IMR-90 (cell line): ENCODE measurements at regions not wholly inside any gene's neighbourhood (a gene's known extent, or its start where the extent isn't known, plus 50 kb on each side); places are given as distances from the start of the nearest gene placed in this dataset.

Experiments
- BHLHE40 ChIP-seq: fragments of 150-350 bp; IDR thresholded peaks from 2 replicates; pipeline ENCODE4 v1.6.1; 2016; ENCODE audit warnings: mild to moderate bottlenecking, low read depth, low read length
- CEBPB ChIP-seq: IDR thresholded peaks from 2 replicates; pipeline ENCODE4 v1.6.1; 2012; ENCODE audit warnings: low read depth, low read length, improper control_type of control experiment
- CTCF ChIP-seq: conservative IDR thresholded peaks from 2 replicates; pipeline ENCODE4 v1.5.1; 2012; ENCODE audit warnings: mild to moderate bottlenecking, low read depth, low read length, improper control_type of control experiment
- ELK1 ChIP-seq: fragments of 150-350 bp; IDR thresholded peaks from 2 replicates; pipeline ENCODE4 v1.6.1; 2016; ENCODE audit warnings: low read depth, mild to moderate bottlenecking, low read length, moderate library complexity, borderline replicate concordance
- FOS ChIP-seq: fragments of 150-350 bp; IDR thresholded peaks from 2 replicates; pipeline ENCODE4 v1.6.1; 2016; ENCODE audit warnings: low read depth, low read length
- MAZ ChIP-seq: IDR thresholded peaks from 2 replicates; pipeline ENCODE4 v1.6.1; 2012; ENCODE audit warnings: low read depth, mild to moderate bottlenecking, low read length, improper control_type of control experiment, moderate library complexity, borderline replicate concordance
- MXI1 ChIP-seq: IDR thresholded peaks from 2 replicates; pipeline ENCODE4 v1.6.1; 2012; ENCODE audit warnings: low read depth, mild to moderate bottlenecking, low read length, moderate library complexity, borderline replicate concordance
- POLR2A ChIP-seq: IDR thresholded peaks from 2 replicates; pipeline ENCODE4 v1.6.1; 2012; ENCODE audit warnings: mild to moderate bottlenecking, low read depth, low read length
- RAD21 ChIP-seq: IDR thresholded peaks from 2 replicates; pipeline ENCODE4 v1.6.1; 2012; ENCODE audit warnings: low read length, improper control_type of control experiment
- RCOR1 ChIP-seq: IDR thresholded peaks from 2 replicates; pipeline ENCODE4 v1.6.1; 2012; ENCODE audit warnings: mild to moderate bottlenecking, low read length, improper control_type of control experiment; ENCODE audit not compliant: insufficient replicate concordance
- RFX5 ChIP-seq: IDR thresholded peaks from 2 replicates; pipeline ENCODE4 v1.8.0; 2012; ENCODE audit warnings: low read depth, mild to moderate bottlenecking, low read length, moderate library complexity
- SMC3 ChIP-seq: fragments of 150-350 bp; IDR thresholded peaks from 2 replicates; pipeline ENCODE4 v1.6.1; 2016; ENCODE audit warnings: low read depth, mild to moderate bottlenecking, antibody characterized with exemption, low read length, moderate library complexity
- USF2 ChIP-seq: fragments of 150-350 bp; IDR thresholded peaks from 2 replicates; pipeline ENCODE4 v1.6.1; 2017; ENCODE audit warnings: mild to moderate bottlenecking, antibody characterized with exemption, low read length, low read depth

GRCh38 chr2:11932962-11933361 is 186.5 kb downstream of the LPIN1 start:
- TF ChIP-seq POLR2A: no peak
- no peak for TF ChIP-seq RCOR1
- no peak for TF ChIP-seq CTCF
- TF ChIP-seq FOS: no peak
- TF ChIP-seq ELK1: no peak
- no peak for TF ChIP-seq SMC3
- no peak for TF ChIP-seq MAZ
- TF ChIP-seq RFX5: no peak
- TF ChIP-seq USF2: no peak
- TF ChIP-seq RAD21: no peak
- no peak for TF ChIP-seq BHLHE40
- no peak for TF ChIP-seq MXI1
- no peak for TF ChIP-seq CEBPB
